ENCODE measurements at regions not wholly inside any gene's neighbourhood (a gene's known extent, or its start where the extent isn't known, plus 50 kb on each side); places are given as distances from the start of the nearest gene placed in this dataset.

GRCh38 chr12:78387721-78388120 is 476.9 kb upstream of the SYT1 start:
- no peak for DNase-seq (ENCODE audit: low read depth)
- no peak overlapping the region for H3K4me3 ChIP-seq (ENCODE audit: low read length)
- TF ChIP-seq CTCF (conservative IDR thresholded peaks at IDR 0.05; ENCODE audit: low read depth, low read length), result no peak

GRCh38 chr12:78388461-78388860 is 476.1 kb upstream of the SYT1 start:
- no peak for DNase-seq (ENCODE audit: low read depth)
- TF ChIP-seq CTCF (conservative IDR thresholded peaks at IDR 0.05; ENCODE audit: low read depth, low read length), result no peak
- H3K4me3 ChIP-seq (ENCODE audit: low read length), result no peak overlapping the region

GRCh38 chr12:78390920-78391319 is 473.7 kb upstream of the SYT1 start:
- TF ChIP-seq CTCF (conservative IDR thresholded peaks at IDR 0.05; ENCODE audit: low read depth, low read length), result no peak
- DNase-seq (ENCODE audit: low read depth), result no peak
- H3K4me3 ChIP-seq (ENCODE audit: low read length), result no peak overlapping the region

GRCh38 chr12:78392918-78393317 is 471.7 kb upstream of the SYT1 start:
- peak; percentile 49 for TF ChIP-seq CTCF (conservative IDR thresholded peaks at IDR 0.05; ENCODE audit: low read depth, low read length)
- DNase-seq (ENCODE audit: low read depth), result no peak
- no peak overlapping the region for H3K4me3 ChIP-seq (ENCODE audit: low read length)

GRCh38 chr12:78395961-78396360 is 468.6 kb upstream of the SYT1 start:
- no peak for TF ChIP-seq CTCF (conservative IDR thresholded peaks at IDR 0.05; ENCODE audit: low read depth, low read length)
- no peak overlapping the region for H3K4me3 ChIP-seq (ENCODE audit: low read length)
- DNase-seq (ENCODE audit: low read depth), result no peak

GRCh38 chr12:78396538-78396937 is 468.0 kb upstream of the SYT1 start:
- no peak overlapping the region for H3K4me3 ChIP-seq (ENCODE audit: low read length)
- DNase-seq (ENCODE audit: low read depth), result no peak
- no peak for TF ChIP-seq CTCF (conservative IDR thresholded peaks at IDR 0.05; ENCODE audit: low read depth, low read length)

GRCh38 chr12:78398750-78399149 is 465.8 kb upstream of the SYT1 start:
- TF ChIP-seq CTCF (conservative IDR thresholded peaks at IDR 0.05; ENCODE audit: low read depth, low read length), result no peak
- no peak overlapping the region for H3K4me3 ChIP-seq (ENCODE audit: low read length)
- no peak for DNase-seq (ENCODE audit: low read depth)
